Neural cell (in vitro differentiated cells): ENCODE measurements at regions not wholly inside any gene's neighbourhood (a gene's known extent, or its start where the extent isn't known, plus 50 kb on each side); places are given as distances from the start of the nearest gene placed in this dataset.

ENCODE experiments used
- H2AFZ ChIP-seq: fragments of 200-600, 300-800 bp; sonication (generic), shearing (Covaris generic); 2 replicates; pipeline ENCODE4 v1.6.0; 2014; ENCODE audit warnings: low read depth, mild to moderate bottlenecking, antibody characterized with exemption, low read length, moderate library complexity
- H3F3A ChIP-seq: fragments of 200-600 bp; shearing (Covaris generic); 2 replicates; pipeline ENCODE4 v1.6.1; 2016; ENCODE audit warnings: mild to moderate bottlenecking, moderate library complexity, mixed read lengths, antibody characterized with exemption, low read length; ENCODE audit not compliant: insufficient read depth, poor library complexity, severe bottlenecking
- H3K27ac ChIP-seq: fragments of 200-600, 300-800 bp; sonication (generic), shearing (Covaris generic); 2 replicates; pipeline ENCODE4 v1.5.1; 2014; ENCODE audit warnings: mild to moderate bottlenecking, low read length, moderate library complexity
- H3K27me3 ChIP-seq: fragments of 300-800, 200-600 bp; sonication (generic), shearing (Covaris generic); 2 replicates; pipeline ENCODE4 v1.6.0; 2014; ENCODE audit warnings: mild to moderate bottlenecking, low read depth, low read length, moderate library complexity; ENCODE audit not compliant: insufficient read depth
- H3K36me3 ChIP-seq: fragments of 300-800, 200-600 bp; sonication (generic), shearing (Covaris generic); 2 replicates; pipeline ENCODE4 v1.5.1; 2014; ENCODE audit warnings: mild to moderate bottlenecking, antibody characterized with exemption, low read length, moderate library complexity; ENCODE audit not compliant: insufficient read depth
- H3K4me2 ChIP-seq: fragments of 300-800, 200-600 bp; sonication (generic), shearing (Covaris generic); 2 replicates; pipeline ENCODE4 v1.6.0; 2014; ENCODE audit warnings: mild to moderate bottlenecking, low read length
- H3K4me3 ChIP-seq: fragments of 300-800, 200-600 bp; sonication (generic), shearing (Covaris generic); 2 replicates; pipeline ENCODE4 v1.5.1; 2014; ENCODE audit warnings: mild to moderate bottlenecking, low read length, moderate library complexity
- H3K79me2 ChIP-seq: fragments of 200-600 bp; shearing (Covaris generic); replicated peaks from 2 replicates; pipeline ENCODE4 v1.6.0; 2014; ENCODE audit warnings: mild to moderate bottlenecking, low read length, moderate library complexity; ENCODE audit not compliant: insufficient read depth
- H3K9ac ChIP-seq: fragments of 300-800, 200-600 bp; sonication (generic), shearing (Covaris generic); 2 replicates; pipeline ENCODE4 v1.6.1; 2016; ENCODE audit warnings: mild to moderate bottlenecking, low read length, mixed read lengths
- H3K9me2 ChIP-seq: fragments of 200-600 bp; shearing (Covaris generic); 2 replicates; pipeline ENCODE4 v1.6.1; 2016; ENCODE audit warnings: mild to moderate bottlenecking, low read length, mixed read lengths; ENCODE audit not compliant: insufficient read depth
- H3K9me3 ChIP-seq: fragments of 200-600, 300-800 bp; sonication (generic), shearing (Covaris generic); 2 replicates; pipeline ENCODE4 v1.6.1; 2016; ENCODE audit warnings: mild to moderate bottlenecking, mixed run types, low read length, moderate library complexity, mixed read lengths
- H4K20me1 ChIP-seq: fragments of 200-600 bp; shearing (Covaris generic); 2 replicates; pipeline ENCODE4 v1.6.1; 2016; ENCODE audit warnings: mild to moderate bottlenecking, mixed run types; ENCODE audit not compliant: insufficient read depth
- CTCF ChIP-seq: fragments of 450-650 bp; IDR thresholded peaks from 2 replicates; pipeline ENCODE4 v1.5.1; 2014; ENCODE audit warnings: antibody characterized with exemption, mild to moderate bottlenecking, moderate library complexity; ENCODE audit not compliant: poor library complexity, severe bottlenecking
- EP300 ChIP-seq: fragments of 450-650 bp; conservative IDR thresholded peaks from 2 replicates; pipeline ENCODE4 v1.6.1; 2014; ENCODE audit warnings: antibody characterized with exemption, mild to moderate bottlenecking, moderate library complexity; ENCODE audit not compliant: poor library complexity, severe bottlenecking
- EZH2 ChIP-seq: fragments of 200-600, 300-800 bp; shearing (Covaris generic), sonication (generic); IDR thresholded peaks from 2 replicates; pipeline ENCODE4 v1.6.1; 2014; ENCODE audit warnings: antibody characterized with exemption, low read length, borderline replicate concordance, mild to moderate bottlenecking; ENCODE audit not compliant: insufficient read depth, poor library complexity, severe bottlenecking
- MXI1 ChIP-seq: fragments of 450-650 bp; conservative IDR thresholded peaks from 2 replicates; pipeline ENCODE4 v1.6.1; 2014; ENCODE audit warnings: antibody characterized with exemption, mild to moderate bottlenecking; ENCODE audit not compliant: poor library complexity, severe bottlenecking
- POLR2AphosphoS5 ChIP-seq: IDR thresholded peaks from 2 replicates; pipeline ENCODE4 v1.6.1; 2012
- RAD21 ChIP-seq: fragments of 450-650 bp; conservative IDR thresholded peaks from 2 replicates; pipeline ENCODE4 v1.6.1; 2014; ENCODE audit warnings: antibody characterized with exemption, mild to moderate bottlenecking, moderate library complexity
- REST ChIP-seq: IDR thresholded peaks from 2 replicates; pipeline ENCODE4 v1.6.1; 2012; ENCODE audit warnings: borderline replicate concordance
- SMC3 ChIP-seq: fragments of 450-650 bp; conservative IDR thresholded peaks from 2 replicates; pipeline ENCODE4 v1.6.1; 2014; ENCODE audit warnings: antibody characterized with exemption, mild to moderate bottlenecking, moderate library complexity; ENCODE audit not compliant: poor library complexity
- TAF1 ChIP-seq: IDR thresholded peaks from 2 replicates; pipeline ENCODE4 v1.6.1; 2012; ENCODE audit warnings: low read depth

GRCh38 chr20:57805747-57806146, 95.9 kb upstream of the PMEPA1 start:
- Histone ChIP-seq H3K9ac (no peak overlapping the region), H3K4me2 (no peak overlapping the region), H3F3A (no peaks in the 10 kb centered on the region), H3K27me3 (no peaks in the 10 kb centered on the region), H3K36me3 (no peaks in the 10 kb centered on the region), H3K79me2 (no peaks in the 10 kb centered on the region), H3K4me3 (no peak overlapping the region), H3K9me2 (no peaks in the 10 kb centered on the region), H3K27ac (no peak overlapping the region), H2AFZ (no peak overlapping the region), H4K20me1 (no peaks in the 10 kb centered on the region), H3K9me3 (no peaks in the 10 kb centered on the region)
- TF ChIP-seq REST (no peak), SMC3 (no peak), POLR2AphosphoS5 (no peak), TAF1 (no peak), CTCF (no peak), RAD21 (no peak), MXI1 (no peak), EP300 (no peak), EZH2 (no peak)

DNA sequence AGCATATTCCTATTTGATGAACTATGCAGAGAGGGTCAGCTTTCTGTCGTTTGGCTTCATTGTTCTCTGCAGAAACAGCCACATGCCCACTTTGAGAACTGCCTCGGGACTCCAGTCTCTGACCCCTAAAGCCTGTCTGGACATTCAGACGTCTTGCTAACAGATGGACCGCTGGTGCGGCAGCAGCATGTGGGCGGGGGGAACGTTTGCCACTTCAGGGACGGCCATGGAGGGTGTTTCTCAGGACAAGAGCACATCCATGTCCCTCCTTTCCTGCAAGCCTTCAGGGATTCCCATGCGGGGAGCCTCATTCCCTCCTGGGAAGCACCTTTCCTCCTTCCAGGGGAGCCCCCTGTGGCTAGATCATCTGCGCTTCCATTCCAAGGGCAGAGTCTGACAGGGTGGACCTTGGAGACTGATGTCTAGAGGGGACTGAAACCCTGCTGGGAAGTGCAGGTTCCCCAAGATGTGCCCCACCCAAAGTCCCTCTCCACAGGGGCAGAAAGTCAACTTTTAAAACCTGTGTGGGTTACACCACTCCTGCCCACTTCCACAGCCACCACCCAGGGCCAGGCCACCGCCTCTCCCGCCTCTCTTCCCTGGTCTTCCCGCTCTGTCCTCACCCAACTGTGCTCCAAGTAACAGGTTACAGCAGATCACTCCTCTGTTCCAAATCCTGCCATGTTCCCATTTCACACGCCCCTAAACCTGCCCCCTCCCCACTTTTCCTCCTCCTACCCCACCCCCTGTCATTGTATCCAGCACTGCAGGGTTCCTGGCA, 94.8 kb upstream of the PMEPA1 start:
- no peaks in the 10 kb centered on the region for H3K9me3 ChIP-seq
- H3K27ac ChIP-seq = no peak overlapping the region
- H3F3A ChIP-seq = no peaks in the 10 kb centered on the region
- H3K79me2 ChIP-seq = no peaks in the 10 kb centered on the region
- H2AFZ ChIP-seq = no peak overlapping the region
- no peaks in the 10 kb centered on the region for H3K36me3 ChIP-seq
- TF ChIP-seq SMC3 = no peak
- TF ChIP-seq CTCF = no peak
- TF ChIP-seq POLR2AphosphoS5 = no peak
- TF ChIP-seq EZH2 = no peak
- no peak for TF ChIP-seq MXI1
- H3K9ac ChIP-seq = no peak overlapping the region
- no peak overlapping the region for H3K4me3 ChIP-seq
- no peaks in the 10 kb centered on the region for H3K27me3 ChIP-seq
- H3K4me2 ChIP-seq = no peak overlapping the region
- H4K20me1 ChIP-seq = no peaks in the 10 kb centered on the region
- H3K9me2 ChIP-seq = no peaks in the 10 kb centered on the region
